HEK293 (cell line): ENCODE measurements at regions not wholly inside any gene's neighbourhood (a gene's known extent, or its start where the extent isn't known, plus 50 kb on each side); places are given as distances from the start of the nearest gene placed in this dataset.

Experiments
- CTCF ChIA-PET: fragments of 350-600 bp; formaldehyde crosslinking; extraction: SDS; loops from one replicate; lab custom pipeline; 2021; ENCODE audit warnings: antibody characterized with exemption; lab: Yijun Ruan, JAX
- POLR2A ChIA-PET: fragments of 300-600 bp; formaldehyde crosslinking; extraction: SDS; loops from one replicate; lab custom pipeline; 2020; ENCODE audit warnings: antibody characterized with exemption, inconsistent platforms; lab: Yijun Ruan, JAX
- H3K27ac ChIP-seq: fragments of 200-500 bp; sonication (Bioruptor generic); 2 replicates; pipeline ENCODE4 v1.5.1; 2014; ENCODE audit warnings: low read depth, low read length, control low read depth, inconsistent platforms; ENCODE audit errors: extremely low read depth
- H3K36me3 ChIP-seq, 2 experiments: fragments of 200-500 bp in 1 of 2; sonication (Bioruptor generic) in 1 of 2; 1 replicate in 1 of 2; 2 replicates in 1 of 2; pipeline ENCODE4 v1.5.1; 2014 to 2017; ENCODE audit warnings: inconsistent platforms in 2 of 2, low read length in 2 of 2; ENCODE audit not compliant: control insufficient read depth in 2 of 2, insufficient read depth in 1 of 2
- H3K4me1 ChIP-seq: fragments of 200-500 bp; sonication (Bioruptor generic); 2 replicates; pipeline ENCODE4 v1.5.1; 2014; ENCODE audit warnings: mild to moderate bottlenecking, low read length, inconsistent platforms; ENCODE audit not compliant: control insufficient read depth, insufficient read depth
- H3K4me3 ChIP-seq: 2 replicates; pipeline ENCODE4 v1.5.1; 2011; ENCODE audit warnings: low read depth, mild to moderate bottlenecking, control low read depth, low read length, moderate library complexity
- H3K9me3 ChIP-seq: fragments of 200-500 bp; sonication (Bioruptor generic); 2 replicates; pipeline ENCODE4 v1.5.1; 2014; ENCODE audit warnings: low read depth, low read length, inconsistent platforms; ENCODE audit not compliant: control insufficient read depth, insufficient read depth
- FEZF1 ChIP-seq: fragments of 450-650 bp; formaldehyde crosslinking; IDR thresholded peaks from 2 replicates; pipeline ENCODE4 v1.5.1; 2016; ENCODE audit warnings: missing biosample characterization, missing genetic modification characterization
- KLF7 ChIP-seq: fragments of 450-650 bp; formaldehyde crosslinking; IDR thresholded peaks from 2 replicates; pipeline ENCODE4 v1.5.1; 2016; ENCODE audit warnings: missing biosample characterization, missing genetic modification characterization, borderline replicate concordance
- MEIS1 ChIP-seq: sonication (generic); formaldehyde crosslinking; IDR thresholded peaks from 2 replicates; pipeline ENCODE4 v1.8.1; 2022; ENCODE audit warnings: missing genetic modification reagents, mild to moderate bottlenecking, borderline replicate concordance
- PATZ1 ChIP-seq: fragments of 450-650 bp; formaldehyde crosslinking; IDR thresholded peaks from 2 replicates; pipeline ENCODE4 v1.5.1; 2016; ENCODE audit warnings: missing biosample characterization, missing genetic modification characterization
- WT1 ChIP-seq: fragments of 450-650 bp; formaldehyde crosslinking; IDR thresholded peaks from 2 replicates; pipeline ENCODE4 v1.5.1; 2016; ENCODE audit warnings: missing biosample characterization, missing genetic modification characterization
- ZBTB11 ChIP-seq: fragments of 450-650 bp; formaldehyde crosslinking; conservative IDR thresholded peaks from 2 replicates; pipeline ENCODE4 v1.5.1; 2016; ENCODE audit warnings: low read depth, missing biosample characterization, missing genetic modification characterization
- ZFP69B ChIP-seq: fragments of 450-650 bp; formaldehyde crosslinking; IDR thresholded peaks from 2 replicates; pipeline ENCODE4 v1.5.1; 2016; ENCODE audit warnings: missing biosample characterization, missing genetic modification characterization
- ZNF10 ChIP-seq: fragments of 450-650 bp; formaldehyde crosslinking; IDR thresholded peaks from 2 replicates; pipeline ENCODE4 v1.5.1; 2017; ENCODE audit warnings: missing biosample characterization, missing genetic modification characterization
- ZNF155 ChIP-seq: fragments of 450-650 bp; formaldehyde crosslinking; IDR thresholded peaks from 2 replicates; pipeline ENCODE4 v1.5.1; 2016; ENCODE audit warnings: missing biosample characterization, missing genetic modification characterization
- ZNF184 ChIP-seq: fragments of 450-650 bp; IDR thresholded peaks from 2 replicates; pipeline ENCODE4 v1.5.1; 2018; ENCODE audit warnings: missing biosample characterization, mild to moderate bottlenecking, missing genetic modification characterization
- ZNF311 ChIP-seq: fragments of 450-650 bp; formaldehyde crosslinking; IDR thresholded peaks from 2 replicates; pipeline ENCODE4 v1.5.1; 2017; ENCODE audit warnings: missing biosample characterization, missing genetic modification characterization, borderline replicate concordance
- ZNF335 ChIP-seq: fragments of 450-650 bp; formaldehyde crosslinking; conservative IDR thresholded peaks from 2 replicates; pipeline ENCODE4 v1.5.1; 2016; ENCODE audit warnings: missing biosample characterization, missing genetic modification characterization
- ZNF37A ChIP-seq: fragments of 450-650 bp; IDR thresholded peaks from 2 replicates; pipeline ENCODE4 v1.5.1; 2018; ENCODE audit warnings: missing biosample characterization, missing genetic modification characterization
- ZNF391 ChIP-seq: fragments of 450-650 bp; formaldehyde crosslinking; IDR thresholded peaks from 2 replicates; pipeline ENCODE4 v1.5.1; 2016; ENCODE audit warnings: low read depth, missing biosample characterization, missing genetic modification characterization, borderline replicate concordance
- ZNF654 ChIP-seq: fragments of 450-650 bp; formaldehyde crosslinking; IDR thresholded peaks from 2 replicates; pipeline ENCODE4 v1.5.1; 2016; ENCODE audit warnings: low read depth, missing biosample characterization, missing genetic modification characterization
- ZNF707 ChIP-seq: fragments of 450-650 bp; formaldehyde crosslinking; IDR thresholded peaks from 2 replicates; pipeline ENCODE4 v1.5.1; 2016; ENCODE audit warnings: missing biosample characterization, missing genetic modification characterization
- TF ChIP-seq, protein P1 (sequence below): fragments of 450-650 bp; formaldehyde crosslinking; IDR thresholded peaks from 2 replicates; pipeline ENCODE4 v1.5.1; 2016; ENCODE audit warnings: missing biosample characterization, missing genetic modification characterization
- TF ChIP-seq, protein P2 (sequence below): fragments of 450-650 bp; formaldehyde crosslinking; IDR thresholded peaks from 2 replicates; pipeline ENCODE4 v1.5.1; 2016; ENCODE audit warnings: missing biosample characterization, missing genetic modification characterization
- TF ChIP-seq, protein P3 (sequence below): sonication (generic); formaldehyde crosslinking; IDR thresholded peaks from 2 replicates; pipeline ENCODE4 v1.8.1; 2022; ENCODE audit warnings: mild to moderate bottlenecking, moderate library complexity, missing genetic modification reagents

- TF ChIP-seq WT1 (tag by site-specific recombination) (no peak), ZNF37A (tag by site-specific recombination) (no peak), ZFP69B (no peak), ZNF311 (tag by site-specific recombination) (no peak), ZNF155 (tag by site-specific recombination) (no peak), PATZ1 (tag by site-specific recombination) (no peak)
- TF ChIP-seq, protein P1, sequence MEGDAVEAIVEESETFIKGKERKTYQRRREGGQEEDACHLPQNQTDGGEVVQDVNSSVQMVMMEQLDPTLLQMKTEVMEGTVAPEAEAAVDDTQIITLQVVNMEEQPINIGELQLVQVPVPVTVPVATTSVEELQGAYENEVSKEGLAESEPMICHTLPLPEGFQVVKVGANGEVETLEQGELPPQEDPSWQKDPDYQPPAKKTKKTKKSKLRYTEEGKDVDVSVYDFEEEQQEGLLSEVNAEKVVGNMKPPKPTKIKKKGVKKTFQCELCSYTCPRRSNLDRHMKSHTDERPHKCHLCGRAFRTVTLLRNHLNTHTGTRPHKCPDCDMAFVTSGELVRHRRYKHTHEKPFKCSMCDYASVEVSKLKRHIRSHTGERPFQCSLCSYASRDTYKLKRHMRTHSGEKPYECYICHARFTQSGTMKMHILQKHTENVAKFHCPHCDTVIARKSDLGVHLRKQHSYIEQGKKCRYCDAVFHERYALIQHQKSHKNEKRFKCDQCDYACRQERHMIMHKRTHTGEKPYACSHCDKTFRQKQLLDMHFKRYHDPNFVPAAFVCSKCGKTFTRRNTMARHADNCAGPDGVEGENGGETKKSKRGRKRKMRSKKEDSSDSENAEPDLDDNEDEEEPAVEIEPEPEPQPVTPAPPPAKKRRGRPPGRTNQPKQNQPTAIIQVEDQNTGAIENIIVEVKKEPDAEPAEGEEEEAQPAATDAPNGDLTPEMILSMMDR, result no peak
- TF ChIP-seq, protein P2, sequence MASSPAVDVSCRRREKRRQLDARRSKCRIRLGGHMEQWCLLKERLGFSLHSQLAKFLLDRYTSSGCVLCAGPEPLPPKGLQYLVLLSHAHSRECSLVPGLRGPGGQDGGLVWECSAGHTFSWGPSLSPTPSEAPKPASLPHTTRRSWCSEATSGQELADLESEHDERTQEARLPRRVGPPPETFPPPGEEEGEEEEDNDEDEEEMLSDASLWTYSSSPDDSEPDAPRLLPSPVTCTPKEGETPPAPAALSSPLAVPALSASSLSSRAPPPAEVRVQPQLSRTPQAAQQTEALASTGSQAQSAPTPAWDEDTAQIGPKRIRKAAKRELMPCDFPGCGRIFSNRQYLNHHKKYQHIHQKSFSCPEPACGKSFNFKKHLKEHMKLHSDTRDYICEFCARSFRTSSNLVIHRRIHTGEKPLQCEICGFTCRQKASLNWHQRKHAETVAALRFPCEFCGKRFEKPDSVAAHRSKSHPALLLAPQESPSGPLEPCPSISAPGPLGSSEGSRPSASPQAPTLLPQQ (tag by site-specific recombination), result no peak
Observed at GRCh38 chr7:156143158-156143557, 330.9 kb upstream of the SHH start (continued).

DNA sequence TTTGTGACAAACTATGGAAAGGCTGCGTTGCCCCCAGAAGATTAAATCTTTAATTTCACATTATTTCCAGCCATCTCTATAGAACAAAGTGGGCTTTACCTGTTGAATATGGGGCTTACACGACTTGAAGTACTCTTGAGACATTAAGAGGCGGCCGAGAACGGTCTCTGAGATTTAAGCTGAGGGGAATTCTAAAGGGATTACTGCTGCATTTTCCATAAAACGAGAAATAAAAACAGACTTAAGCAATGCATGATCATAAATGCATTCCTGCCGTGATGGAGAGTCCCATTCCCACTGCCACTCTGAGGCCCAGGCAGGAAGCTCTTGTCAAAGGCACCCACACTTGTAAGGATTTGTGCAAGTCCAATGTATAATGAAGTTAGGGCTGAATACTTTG lies 329.7 kb upstream of the SHH start:
- Histone ChIP-seq H3K9me3 (no peaks in the 10 kb centered on the region), H3K27ac (no peak overlapping the region), H3K4me1 (no peaks in the 10 kb centered on the region), H3K4me3 (no peak overlapping the region), H3K36me3 (no peaks in the 10 kb centered on the region)
- POLR2A ChIA-PET, result no interaction called here
- no peak for TF ChIP-seq PATZ1 (tag by site-specific recombination)
- no peak for TF ChIP-seq ZNF184
- TF ChIP-seq ZNF335 (tag by site-specific recombination), result no peak
- no peak for TF ChIP-seq ZBTB11
- no peak for TF ChIP-seq ZNF654
- CTCF ChIA-PET, result interaction anchor here (0.7 kb wide), 1 partner anchor 36 kb away, joined by 4 read pairs; no protein-coding TSS in a partner anchor

GRCh38 chr7:156140896-156141295 lies 328.6 kb upstream of the SHH start:
- Histone ChIP-seq H3K4me1 (no peaks in the 10 kb centered on the region), H3K9me3 (no peaks in the 10 kb centered on the region), H3K36me3 (no peaks in the 10 kb centered on the region), H3K27ac (no peak overlapping the region), H3K4me3 (no peak overlapping the region)
- CTCF ChIA-PET, result no interaction called here
- POLR2A ChIA-PET, result no interaction called here
- TF ChIP-seq FEZF1 (tag by site-specific recombination) (no peak), KLF7 (tag by site-specific recombination) (no peak), MEIS1 (CRISPR knock-in tag) (no peak), ZNF654 (no peak), ZNF707 (tag by site-specific recombination) (no peak), ZNF10 (tag by site-specific recombination) (no peak), ZNF391 (tag by site-specific recombination) (no peak)
- TF ChIP-seq, protein P3, sequence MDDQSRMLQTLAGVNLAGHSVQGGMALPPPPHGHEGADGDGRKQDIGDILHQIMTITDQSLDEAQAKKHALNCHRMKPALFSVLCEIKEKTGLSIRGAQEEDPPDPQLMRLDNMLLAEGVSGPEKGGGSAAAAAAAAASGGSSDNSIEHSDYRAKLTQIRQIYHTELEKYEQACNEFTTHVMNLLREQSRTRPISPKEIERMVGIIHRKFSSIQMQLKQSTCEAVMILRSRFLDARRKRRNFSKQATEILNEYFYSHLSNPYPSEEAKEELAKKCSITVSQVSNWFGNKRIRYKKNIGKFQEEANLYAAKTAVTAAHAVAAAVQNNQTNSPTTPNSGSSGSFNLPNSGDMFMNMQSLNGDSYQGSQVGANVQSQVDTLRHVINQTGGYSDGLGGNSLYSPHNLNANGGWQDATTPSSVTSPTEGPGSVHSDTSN, result no peak
